Fibroblast of lung (primary cell): ENCODE measurements at regions not wholly inside any gene's neighbourhood (a gene's known extent, or its start where the extent isn't known, plus 50 kb on each side); places are given as distances from the start of the nearest gene placed in this dataset.

ENCODE experiments used
- DNase-seq, 2 donors: peaks; one replicate each; pipeline versions ENCODE4 v3.0.0 to v3.0.0-alpha.2; 2010; ENCODE audit warnings: low read depth in 2 of 2
- H2AFZ ChIP-seq: 2 replicates; pipeline ENCODE4 v1.5.1; 2012; ENCODE audit warnings: low read length, control low read depth, inconsistent platforms
- H3K27ac ChIP-seq: 2 replicates; pipeline ENCODE4 v1.5.1; 2011; ENCODE audit warnings: low read length, control low read depth; ENCODE audit not compliant: insufficient read depth
- H3K27me3 ChIP-seq: 2 replicates; pipeline ENCODE4 v1.5.1; 2011; ENCODE audit warnings: mild to moderate bottlenecking, low read length; ENCODE audit not compliant: control insufficient read depth, insufficient read depth
- H3K36me3 ChIP-seq: 2 replicates; pipeline ENCODE4 v1.5.1; 2011; ENCODE audit warnings: low read length; ENCODE audit not compliant: control insufficient read depth, insufficient read depth
- H3K4me1 ChIP-seq: 2 replicates; pipeline ENCODE4 v1.5.1; 2011; ENCODE audit warnings: low read length; ENCODE audit not compliant: control insufficient read depth, insufficient read depth; ENCODE audit errors: extremely low read depth
- H3K4me2 ChIP-seq: 2 replicates; pipeline ENCODE4 v1.5.1; 2011; ENCODE audit warnings: low read length, control low read depth; ENCODE audit not compliant: insufficient read depth; ENCODE audit errors: extremely low read depth
- H3K4me3 ChIP-seq, 4 experiments: fragments of 200-600 bp in 1 of 4; sonication (generic) in 1 of 4; replicated peaks in 1 of 4; 2 replicates each; pipeline ENCODE4 v1.5.1; 2011 to 2016; ENCODE audit warnings: low read length in 4 of 4, low read depth in 3 of 4, mild to moderate bottlenecking in 3 of 4, control low read depth in 2 of 4, inconsistent platforms in 1 of 4, mixed read lengths in 1 of 4; ENCODE audit not compliant: insufficient read depth in 1 of 4; ENCODE audit errors: control extremely low read depth in 1 of 4
- H3K79me2 ChIP-seq: 2 replicates; pipeline ENCODE4 v1.5.1; 2012; ENCODE audit warnings: mild to moderate bottlenecking, low read length, inconsistent platforms; ENCODE audit not compliant: control insufficient read depth, insufficient read depth
- H3K9ac ChIP-seq: 2 replicates; pipeline ENCODE4 v1.5.1; 2011; ENCODE audit warnings: mild to moderate bottlenecking, low read length, control low read depth; ENCODE audit not compliant: insufficient read depth
- H3K9me3 ChIP-seq: 2 replicates; pipeline ENCODE4 v1.5.1; 2012; ENCODE audit warnings: low read depth, low read length; ENCODE audit not compliant: control insufficient read depth, insufficient read depth
- H4K20me1 ChIP-seq: 2 replicates; pipeline ENCODE4 v1.5.1; 2011; ENCODE audit warnings: low read length; ENCODE audit not compliant: control insufficient read depth, insufficient read depth; ENCODE audit errors: extremely low read depth
- EZH2 ChIP-seq: IDR thresholded peaks from 2 replicates; pipeline ENCODE4 v1.5.1; 2012; ENCODE audit warnings: low read length, control low read depth, mild to moderate bottlenecking; ENCODE audit errors: missing control alignments
- TF ChIP-seq, protein P1 (sequence below), 2 donors: IDR thresholded peaks in 1 of 2; conservative IDR thresholded peaks in 1 of 2; 1 replicate in 1 of 2; 2 replicates in 1 of 2; pipeline ENCODE4 v1.5.1; 2011 to 2012; ENCODE audit warnings: low read length in 2 of 2, control low read depth in 1 of 2, inconsistent platforms in 1 of 2, low read depth in 1 of 2, mild to moderate bottlenecking in 1 of 2

DNA sequence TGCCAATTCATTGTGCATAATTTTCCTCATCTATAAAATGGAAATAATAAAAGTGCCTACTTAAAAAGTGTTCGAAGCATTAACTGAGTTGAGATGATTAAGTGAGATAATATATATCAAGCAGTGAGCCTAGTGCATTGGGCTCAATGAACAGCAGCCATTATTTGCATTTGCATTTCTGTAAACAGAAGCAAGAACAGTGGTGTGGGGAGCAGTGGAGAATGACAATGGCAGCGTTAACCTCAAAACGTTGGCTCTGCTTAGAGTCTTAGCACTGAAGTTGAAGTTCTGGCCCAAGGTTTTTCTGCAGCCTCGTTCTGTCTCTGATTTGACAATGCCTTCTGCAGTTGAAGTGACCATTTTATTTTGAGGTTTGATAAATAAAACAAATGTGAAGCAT, 466.3 kb upstream of the ONECUT1 start:
- H2AFZ ChIP-seq, result no peak overlapping the region

DNA sequence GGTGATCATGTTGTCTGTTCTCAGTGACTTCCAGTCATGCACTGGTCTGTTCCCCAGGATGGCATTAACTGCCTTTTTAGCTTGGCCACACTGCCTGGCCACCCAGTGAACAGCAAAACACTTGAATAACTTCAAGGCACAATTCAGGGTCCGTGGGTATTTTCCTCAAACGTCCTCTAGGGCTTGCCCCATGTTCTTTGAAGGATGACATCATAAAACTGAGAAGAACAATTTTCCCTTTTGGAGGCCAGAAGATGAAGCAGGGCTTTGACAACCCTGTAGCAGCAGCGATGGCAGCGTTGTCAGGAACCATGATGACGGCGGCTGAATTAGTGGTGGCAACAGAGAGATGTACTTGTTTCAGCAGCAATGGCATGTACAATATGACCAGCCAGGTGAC, 465.9 kb upstream of the ONECUT1 start:
- H3K27ac ChIP-seq, result no peak overlapping the region
- H2AFZ ChIP-seq, result no peak overlapping the region
- H3K9ac ChIP-seq, result no peak overlapping the region
- H3K4me1 ChIP-seq, result no peaks in the 10 kb centered on the region
- no peak overlapping the region for H3K4me2 ChIP-seq
- no peaks in the 10 kb centered on the region for H3K27me3 ChIP-seq
- H3K36me3 ChIP-seq, result no peaks in the 10 kb centered on the region
- no peaks in the 10 kb centered on the region for H3K9me3 ChIP-seq
- TF ChIP-seq, protein P1, sequence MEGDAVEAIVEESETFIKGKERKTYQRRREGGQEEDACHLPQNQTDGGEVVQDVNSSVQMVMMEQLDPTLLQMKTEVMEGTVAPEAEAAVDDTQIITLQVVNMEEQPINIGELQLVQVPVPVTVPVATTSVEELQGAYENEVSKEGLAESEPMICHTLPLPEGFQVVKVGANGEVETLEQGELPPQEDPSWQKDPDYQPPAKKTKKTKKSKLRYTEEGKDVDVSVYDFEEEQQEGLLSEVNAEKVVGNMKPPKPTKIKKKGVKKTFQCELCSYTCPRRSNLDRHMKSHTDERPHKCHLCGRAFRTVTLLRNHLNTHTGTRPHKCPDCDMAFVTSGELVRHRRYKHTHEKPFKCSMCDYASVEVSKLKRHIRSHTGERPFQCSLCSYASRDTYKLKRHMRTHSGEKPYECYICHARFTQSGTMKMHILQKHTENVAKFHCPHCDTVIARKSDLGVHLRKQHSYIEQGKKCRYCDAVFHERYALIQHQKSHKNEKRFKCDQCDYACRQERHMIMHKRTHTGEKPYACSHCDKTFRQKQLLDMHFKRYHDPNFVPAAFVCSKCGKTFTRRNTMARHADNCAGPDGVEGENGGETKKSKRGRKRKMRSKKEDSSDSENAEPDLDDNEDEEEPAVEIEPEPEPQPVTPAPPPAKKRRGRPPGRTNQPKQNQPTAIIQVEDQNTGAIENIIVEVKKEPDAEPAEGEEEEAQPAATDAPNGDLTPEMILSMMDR (conservative IDR thresholded peaks at IDR 0.05 in 1 of 2, IDR thresholded peaks at IDR 0.05 in 1 of 2; ENCODE audit: low read depth in 1 of 2, low read length in 2 of 2), result no peak
- no peak for TF ChIP-seq EZH2
- no peak overlapping the region for H3K4me3 ChIP-seq
- no peak for DNase-seq
- H3K79me2 ChIP-seq, result no peaks in the 10 kb centered on the region
- H4K20me1 ChIP-seq, result no peaks in the 10 kb centered on the region

More for the DNA sequence above, 466.3 kb upstream of the ONECUT1 start:
- Histone ChIP-seq H3K9ac (no peak overlapping the region), H3K9me3 (no peaks in the 10 kb centered on the region), H3K79me2 (no peaks in the 10 kb centered on the region), H3K4me3 (no peak overlapping the region), H3K4me2 (no peak overlapping the region), H3K27ac (no peak overlapping the region), H3K27me3 (no peaks in the 10 kb centered on the region), H3K36me3 (no peaks in the 10 kb centered on the region), H3K4me1 (no peaks in the 10 kb centered on the region), H4K20me1 (no peaks in the 10 kb centered on the region)
- TF ChIP-seq, protein P1 (conservative IDR thresholded peaks at IDR 0.05 in 1 of 2, IDR thresholded peaks at IDR 0.05 in 1 of 2; ENCODE audit: low read depth in 1 of 2, low read length in 2 of 2), result no peak
- TF ChIP-seq EZH2, result no peak
- DNase-seq, result no peak

DNA sequence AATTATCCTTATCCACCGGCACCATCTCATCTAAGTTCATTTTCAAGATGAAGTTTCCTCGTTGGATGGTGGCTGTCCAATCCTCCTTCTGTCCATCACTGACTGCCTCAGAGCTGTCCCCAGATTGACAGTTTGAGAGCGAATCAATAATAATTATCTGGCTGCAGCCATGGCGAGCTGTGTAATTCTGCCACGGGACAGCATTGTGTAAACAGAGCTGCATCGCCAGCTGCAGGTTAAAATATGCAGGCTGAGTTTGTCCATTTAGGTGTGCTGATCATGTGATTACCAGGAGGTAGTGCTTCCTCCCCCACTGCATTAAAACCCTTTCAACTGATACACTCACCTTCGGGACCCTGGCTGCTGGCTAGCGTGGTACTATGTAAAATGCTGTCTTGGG, 461.9 kb upstream of the ONECUT1 start:
- H3K4me3 ChIP-seq, result no peak overlapping the region
- TF ChIP-seq, protein P1 (conservative IDR thresholded peaks at IDR 0.05 in 1 of 2, IDR thresholded peaks at IDR 0.05 in 1 of 2; ENCODE audit: low read depth in 1 of 2, low read length in 2 of 2), result no peak
- no peak for TF ChIP-seq EZH2
- no peak for DNase-seq
- H4K20me1 ChIP-seq, result no peaks in the 10 kb centered on the region
- no peaks in the 10 kb centered on the region for H3K79me2 ChIP-seq
- no peaks in the 10 kb centered on the region for H3K36me3 ChIP-seq
- H3K4me2 ChIP-seq, result no peak overlapping the region
- H3K9ac ChIP-seq, result no peak overlapping the region
- no peaks in the 10 kb centered on the region for H3K4me1 ChIP-seq
- H3K9me3 ChIP-seq, result no peaks in the 10 kb centered on the region
- H3K27ac ChIP-seq, result no peak overlapping the region
- no peak overlapping the region for H2AFZ ChIP-seq
- H3K27me3 ChIP-seq, result no peaks in the 10 kb centered on the region
